ENCODE measurements at regions not wholly inside any gene's neighbourhood (a gene's known extent, or its start where the extent isn't known, plus 50 kb on each side); places are given as distances from the start of the nearest gene placed in this dataset.

DNA sequence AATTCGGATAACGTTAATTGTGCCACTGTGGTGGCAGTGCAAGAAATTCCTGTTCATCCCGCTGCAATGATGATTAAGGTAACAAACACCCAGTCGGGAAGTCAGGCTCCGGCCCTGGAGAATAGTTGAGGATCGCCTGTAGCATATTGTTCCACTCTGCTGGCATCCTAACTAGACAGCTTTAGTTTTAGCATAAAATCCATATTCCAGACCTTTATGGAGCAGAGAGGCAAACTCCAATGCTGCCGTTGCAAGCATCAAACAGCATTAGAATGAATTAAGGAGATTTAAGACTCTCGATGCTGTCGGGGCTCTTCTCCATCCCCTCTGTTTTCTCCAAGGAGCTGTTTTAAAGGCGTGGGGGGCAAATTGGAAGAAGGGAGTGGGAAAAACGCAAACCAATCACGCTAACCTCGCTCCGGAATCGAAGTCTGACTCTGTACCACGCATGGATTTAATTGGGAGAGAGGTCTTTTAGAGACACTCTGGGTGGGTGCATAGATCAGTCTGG lies 660.4 kb downstream of the VRK1 start:
- DNase-seq, result no peak

DNA sequence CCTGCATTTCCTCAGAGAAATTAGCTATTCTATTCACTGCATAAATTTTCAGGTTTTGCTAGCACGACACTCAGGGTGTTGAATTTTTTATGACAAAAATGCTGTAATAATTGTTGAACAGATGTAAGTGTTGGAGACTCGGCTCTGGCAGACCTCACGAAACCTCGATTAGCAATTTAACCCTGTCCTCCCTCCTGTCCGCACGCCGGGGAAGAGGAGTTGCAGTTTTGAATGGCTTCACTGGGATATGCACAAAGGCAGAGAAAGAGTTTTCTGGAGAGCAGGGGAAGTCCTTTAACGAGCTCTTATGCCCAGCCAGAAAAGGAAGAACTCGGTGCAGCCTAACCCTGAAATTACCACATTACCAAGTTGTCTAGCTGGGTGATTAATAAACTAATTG lies 661.1 kb downstream of the VRK1 start:
- DNase-seq, result no peak

DNA sequence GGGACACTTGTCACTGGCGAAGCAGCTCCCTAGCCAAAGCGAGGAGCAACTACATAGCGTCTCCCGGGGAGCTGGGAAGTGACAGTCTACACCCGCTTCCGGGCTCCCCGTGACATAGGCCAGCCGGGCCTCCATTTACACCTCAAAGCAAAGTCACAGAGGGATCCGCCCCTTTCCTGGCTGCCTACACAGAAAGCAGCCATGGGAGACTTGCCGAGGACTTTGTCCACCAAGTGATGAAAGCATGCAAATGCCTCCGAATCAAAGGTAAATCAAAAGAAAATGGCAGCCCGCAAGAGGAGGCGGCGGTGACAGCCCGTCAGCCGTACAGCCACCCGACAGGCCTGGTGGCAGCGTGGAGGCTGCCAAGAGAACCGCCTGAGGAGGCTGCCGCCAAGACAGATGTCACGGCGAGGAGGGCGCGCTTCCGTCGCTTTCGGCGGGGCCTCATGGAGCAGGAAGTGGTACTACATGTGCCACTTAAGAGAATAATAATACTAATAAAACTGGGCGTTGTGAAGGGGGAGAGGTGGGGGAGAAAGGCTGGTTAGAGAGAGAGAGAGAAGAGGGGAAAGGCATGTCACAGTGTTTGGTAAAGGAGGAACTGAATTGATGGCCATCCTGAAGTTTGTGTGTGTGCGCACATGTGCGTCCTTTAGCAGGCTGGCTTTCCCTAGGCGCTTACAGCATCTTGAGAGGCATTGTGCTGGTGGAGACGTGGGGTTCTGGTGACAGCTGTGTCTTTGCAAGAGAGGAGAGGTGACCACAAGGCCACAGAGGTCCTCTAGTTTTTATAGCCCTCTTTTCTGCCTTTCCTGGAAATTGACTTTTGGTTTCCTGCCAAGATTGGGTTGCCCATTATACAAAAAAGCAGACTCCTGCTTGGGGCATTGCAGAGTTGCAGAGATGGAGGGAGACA lies 661.7 kb downstream of the VRK1 start:
- DNase-seq, result no peak

DNA sequence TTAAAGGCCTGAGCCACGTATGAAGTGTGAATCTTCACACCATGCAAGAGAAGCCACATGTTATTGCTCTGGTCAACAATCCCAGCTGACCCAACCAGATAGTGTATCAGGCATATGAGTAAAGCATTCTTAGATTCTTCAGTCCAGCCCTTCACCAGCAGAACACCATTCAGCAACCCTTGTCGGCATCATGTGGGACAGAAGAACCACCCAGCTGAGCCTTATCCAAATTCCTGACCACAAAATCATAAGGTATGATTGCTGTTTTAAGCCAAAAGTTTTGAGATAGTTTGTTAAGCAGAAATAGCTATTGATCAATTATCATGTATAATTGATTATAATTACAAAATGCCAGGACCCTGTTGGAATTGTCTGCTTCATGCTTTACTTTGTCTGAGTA lies 664.9 kb downstream of the VRK1 start:
- DNase-seq, result no peak

DNA sequence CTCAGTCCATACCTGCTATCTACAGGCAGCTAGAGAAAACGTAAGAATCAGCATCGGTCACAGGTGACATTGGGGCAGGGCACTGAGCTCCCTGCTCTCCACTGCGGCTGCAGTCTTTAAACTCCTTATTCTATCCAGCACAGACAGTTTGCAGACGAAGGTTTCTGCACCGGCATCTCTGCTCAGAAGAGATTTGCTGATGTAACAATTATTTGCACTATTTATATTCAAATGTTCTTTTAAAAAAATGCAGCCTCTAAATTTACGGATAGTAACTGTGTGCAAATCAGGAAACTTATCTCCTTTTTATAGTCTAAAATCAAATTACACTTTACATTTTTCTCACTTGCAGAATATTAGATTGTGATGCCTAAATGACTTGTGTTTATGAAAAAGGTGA lies 671.0 kb downstream of the VRK1 start:
- DNase-seq, result no peak

DNA sequence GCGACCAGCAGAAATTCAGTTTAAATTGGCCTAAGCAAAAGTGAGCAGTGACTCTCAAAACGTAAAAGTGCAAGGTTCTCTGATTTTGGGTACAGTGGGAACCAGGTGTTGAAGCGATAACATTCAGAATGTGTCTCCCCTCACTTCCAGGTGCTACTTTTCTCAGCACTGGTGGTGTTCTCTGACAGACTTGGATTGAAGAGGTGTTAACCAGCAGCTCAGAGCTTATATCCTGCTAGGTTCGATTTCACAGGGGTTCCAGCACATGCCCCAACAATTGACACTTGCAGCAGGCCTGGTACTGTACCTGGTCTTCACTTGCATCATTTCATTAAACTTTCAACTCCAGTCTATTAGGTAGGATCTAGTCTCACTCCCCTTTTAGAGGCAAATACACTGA lies 680.2 kb downstream of the VRK1 start:
- DNase-seq, result no peak

DNA sequence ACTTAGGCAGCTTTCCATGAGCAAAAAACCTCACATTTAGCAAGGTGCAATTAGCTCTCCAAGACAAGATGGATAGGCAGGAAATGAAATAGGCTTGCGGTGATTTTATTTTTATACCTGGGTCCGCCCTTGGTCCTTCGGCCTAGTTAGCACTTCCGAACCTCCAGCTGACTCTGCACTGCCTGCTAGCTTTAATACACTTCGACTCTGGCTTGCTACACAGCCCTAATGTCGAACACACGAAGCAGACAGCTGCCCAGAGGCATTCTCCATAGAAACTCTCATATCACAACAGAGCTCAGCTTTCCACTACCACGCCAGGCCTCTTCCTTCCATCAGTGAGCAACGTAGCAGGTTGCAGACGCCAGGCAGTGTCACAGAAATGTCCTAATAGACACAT lies 688.0 kb downstream of the VRK1 start:
- no peak for DNase-seq

DNA sequence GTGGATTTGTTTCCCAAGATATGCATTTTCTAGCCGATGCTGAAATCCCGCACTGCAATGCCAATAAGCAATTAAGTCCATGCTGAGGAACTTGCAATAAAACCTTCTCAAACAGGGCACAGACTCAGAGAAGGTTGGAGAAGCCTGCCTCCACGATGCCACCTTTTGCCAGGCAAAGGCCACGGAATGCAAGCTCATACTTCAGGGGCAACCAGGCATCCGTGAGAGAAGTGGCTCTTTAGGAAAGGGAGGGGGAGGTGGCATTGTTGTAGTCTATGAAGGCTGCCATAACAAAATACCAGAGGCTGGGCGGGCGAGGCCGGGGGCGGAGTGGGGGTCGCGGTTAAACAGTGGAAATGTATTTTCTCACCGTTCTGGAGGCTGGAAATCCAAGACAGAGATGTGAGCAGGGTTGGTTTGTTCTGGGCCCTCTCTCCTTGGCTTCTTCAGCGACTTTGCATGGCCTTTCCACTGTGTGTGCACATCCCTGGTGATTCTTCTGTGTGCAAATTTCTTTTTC lies 689.5 kb downstream of the VRK1 start:
- DNase-seq, result no peak

DNA sequence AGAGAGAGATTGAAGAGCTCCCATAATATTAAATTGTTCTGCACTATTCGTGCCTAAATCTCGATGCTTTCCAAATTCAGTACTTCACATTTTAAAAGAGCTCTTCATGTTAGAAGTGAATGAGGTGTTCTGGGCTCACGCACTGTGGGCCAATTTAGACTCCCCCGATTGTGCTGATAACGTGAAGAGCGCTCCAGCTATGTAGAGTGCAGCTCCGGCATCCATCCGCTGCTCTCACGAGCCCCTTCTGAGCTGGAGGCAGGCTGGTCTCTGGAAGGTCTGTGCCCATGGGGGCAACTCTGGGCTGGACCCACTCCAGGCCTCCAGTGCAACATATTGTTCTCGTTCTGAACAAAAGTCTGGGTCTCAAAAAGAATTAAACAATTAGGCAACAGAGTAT lies 692.6 kb downstream of the VRK1 start:
- no peak for DNase-seq

DNA sequence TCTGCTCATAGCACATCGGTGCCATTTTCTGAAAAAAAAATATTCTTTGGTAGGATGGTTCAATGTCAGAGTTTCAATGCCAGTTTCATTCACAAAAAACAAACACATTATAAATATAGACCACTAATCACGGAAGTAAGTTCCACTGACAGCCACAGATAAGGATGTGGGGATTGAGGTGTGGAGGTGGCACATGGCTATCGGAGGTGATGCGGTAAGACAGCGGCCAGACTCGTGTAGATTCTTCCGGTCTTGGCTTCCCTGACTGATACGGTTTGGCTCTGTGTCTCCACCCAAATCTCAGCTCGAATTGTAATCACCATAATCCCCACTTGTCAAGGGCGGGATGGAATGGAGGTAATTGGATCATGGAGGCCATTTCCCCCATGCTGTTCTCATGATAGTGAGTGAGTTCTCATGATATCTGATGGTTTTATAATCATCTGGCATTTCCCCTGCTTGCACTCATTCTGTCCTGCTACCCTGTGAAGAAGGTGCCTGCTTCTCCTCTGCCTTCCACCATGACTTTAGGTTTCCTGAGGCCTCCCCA lies 693.4 kb downstream of the VRK1 start:
- no peak for DNase-seq

DNA sequence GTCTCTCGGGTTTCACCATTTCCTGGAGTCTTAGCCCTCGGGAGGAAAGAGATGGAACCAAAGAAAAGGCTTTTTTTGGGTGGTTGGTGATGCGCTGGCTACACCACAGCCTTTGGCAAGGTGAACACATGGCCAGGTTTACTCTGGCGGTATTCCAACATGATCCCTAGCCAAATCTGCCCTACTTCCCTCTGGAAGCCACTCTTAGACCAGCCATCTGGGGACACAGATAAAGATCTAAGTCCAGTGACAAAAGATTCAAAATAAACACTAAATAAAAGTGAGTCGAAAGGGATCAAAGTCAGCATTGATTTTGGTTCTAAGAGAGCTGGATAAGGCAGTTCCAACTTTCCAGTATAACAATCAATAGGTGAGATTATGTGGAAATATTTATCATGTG lies 694.5 kb downstream of the VRK1 start:
- DNase-seq, result no peak

DNA sequence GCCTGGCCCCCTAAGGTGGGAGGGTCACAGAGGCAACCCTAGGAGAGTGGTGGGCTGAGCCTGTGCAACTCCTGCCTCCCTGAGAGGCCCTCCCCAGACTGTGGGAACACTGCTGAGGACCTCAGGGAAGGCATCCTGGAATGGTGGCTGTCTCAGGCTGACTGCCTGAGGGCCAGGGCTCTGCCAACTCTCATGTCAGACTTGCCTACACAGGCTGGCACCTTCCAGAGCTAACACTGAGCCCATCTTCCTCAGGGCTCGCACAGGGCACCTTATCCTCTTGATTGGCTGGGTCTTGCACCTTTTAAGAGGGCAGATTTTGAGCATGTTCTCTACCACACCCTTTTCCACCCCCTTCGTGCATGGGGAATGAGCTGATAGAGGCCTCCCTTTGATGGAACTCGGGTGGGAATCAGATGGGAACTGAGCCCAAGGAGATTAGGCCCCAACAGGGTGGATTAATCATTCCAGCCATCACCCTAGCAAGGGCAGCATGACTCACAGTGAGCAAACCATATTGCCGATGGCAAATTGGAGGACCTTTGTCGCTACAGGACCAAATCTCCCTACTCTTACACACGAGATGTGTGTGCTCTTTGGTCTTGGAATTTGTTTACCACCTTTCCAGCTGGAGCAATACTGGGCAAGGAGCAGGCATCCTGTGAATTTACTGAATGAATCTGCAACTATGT lies 702.8 kb downstream of the VRK1 start:
- DNase-seq, result no peak

DNA sequence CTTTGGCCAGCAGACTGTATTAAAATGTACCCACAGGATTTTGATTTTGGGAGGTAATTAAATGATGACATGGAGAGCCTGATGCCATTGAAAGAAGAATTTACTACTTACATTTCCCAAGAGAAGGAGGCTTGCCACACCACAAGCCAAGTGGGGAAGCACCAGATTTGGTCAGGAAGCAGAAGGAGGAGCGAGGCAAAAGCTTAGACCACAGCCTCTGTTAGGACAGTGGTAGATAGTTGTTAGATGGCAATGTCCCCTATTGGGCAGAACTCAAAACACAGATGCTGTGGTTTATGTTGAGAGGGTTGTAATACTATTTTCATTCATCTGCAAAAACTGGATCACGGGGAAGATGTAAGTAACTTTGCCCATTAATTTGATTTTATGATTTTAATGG lies 709.4 kb downstream of the VRK1 start:
- DNase-seq, result no peak

DNA sequence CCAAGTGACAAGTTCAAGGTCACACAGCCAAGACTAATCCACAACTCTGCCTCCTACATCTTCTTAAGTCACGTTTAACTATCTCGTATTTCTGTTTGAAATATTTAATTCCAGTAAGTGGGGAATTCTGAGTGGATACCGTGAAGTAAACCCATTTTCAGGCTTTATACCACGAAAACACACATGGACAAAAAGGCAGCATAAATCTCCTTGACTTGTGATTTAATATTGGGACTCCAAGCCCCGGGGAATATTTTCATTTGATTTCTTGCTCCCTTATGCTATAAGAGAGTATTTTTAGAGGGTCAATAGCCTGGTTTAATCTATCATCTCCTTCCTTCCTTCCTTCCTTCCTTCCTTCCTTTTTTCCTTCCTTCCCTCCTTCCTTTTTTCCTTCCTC lies 716.7 kb downstream of the VRK1 start:
- DNase-seq, result no peak

DNA sequence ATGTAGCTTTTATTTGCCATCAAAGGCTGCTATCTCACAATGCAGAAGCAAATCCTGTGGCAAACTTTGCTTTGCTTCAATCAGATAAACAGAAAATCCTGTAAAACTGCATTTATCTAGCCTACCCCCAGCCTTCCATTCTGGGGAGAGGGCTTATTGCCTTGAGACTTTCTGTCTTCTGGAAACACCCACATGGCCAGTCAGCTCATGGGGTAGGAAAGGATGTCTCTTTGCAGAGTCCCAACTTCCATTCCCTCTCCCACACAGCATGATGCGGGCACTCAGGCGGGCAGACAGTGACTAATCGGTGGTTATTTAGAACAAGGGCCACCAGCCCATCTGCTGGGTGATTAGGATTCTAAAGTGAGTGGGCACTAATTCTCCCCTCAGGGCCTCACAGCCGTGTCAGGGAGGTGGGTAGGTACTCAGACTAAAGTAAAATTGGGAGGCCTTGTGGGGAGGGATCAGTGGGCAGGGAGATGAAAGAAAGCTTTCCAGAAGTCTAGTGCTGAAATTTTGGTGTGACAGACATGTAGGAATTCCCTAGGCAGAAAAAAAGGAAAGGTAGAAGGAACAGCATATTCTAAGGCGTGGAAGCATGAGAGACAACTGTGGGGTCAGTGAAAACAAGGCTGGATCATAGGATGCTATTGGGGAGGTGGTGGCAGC lies 720.5 kb downstream of the VRK1 start:
- no peak for DNase-seq

DNA sequence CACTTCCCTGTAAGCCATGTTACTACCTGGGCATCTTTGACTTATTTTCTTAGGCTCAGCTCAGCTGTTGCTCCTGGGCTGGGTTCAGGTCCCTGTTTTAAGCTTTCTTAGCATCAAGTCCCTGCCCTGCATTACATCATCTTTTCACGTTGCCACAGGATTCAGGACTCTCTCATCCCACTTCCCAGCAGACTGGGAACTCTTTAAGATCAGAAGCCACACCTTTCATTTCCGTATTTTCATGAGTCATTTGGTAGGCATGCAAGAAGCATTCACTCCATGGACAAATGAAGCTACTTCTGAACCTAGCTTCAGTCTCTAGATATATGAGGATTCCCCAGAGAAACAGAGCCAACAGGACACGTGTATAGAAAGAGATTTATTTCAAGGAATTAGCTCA lies 726.8 kb downstream of the VRK1 start:
- no peak for DNase-seq

DNA sequence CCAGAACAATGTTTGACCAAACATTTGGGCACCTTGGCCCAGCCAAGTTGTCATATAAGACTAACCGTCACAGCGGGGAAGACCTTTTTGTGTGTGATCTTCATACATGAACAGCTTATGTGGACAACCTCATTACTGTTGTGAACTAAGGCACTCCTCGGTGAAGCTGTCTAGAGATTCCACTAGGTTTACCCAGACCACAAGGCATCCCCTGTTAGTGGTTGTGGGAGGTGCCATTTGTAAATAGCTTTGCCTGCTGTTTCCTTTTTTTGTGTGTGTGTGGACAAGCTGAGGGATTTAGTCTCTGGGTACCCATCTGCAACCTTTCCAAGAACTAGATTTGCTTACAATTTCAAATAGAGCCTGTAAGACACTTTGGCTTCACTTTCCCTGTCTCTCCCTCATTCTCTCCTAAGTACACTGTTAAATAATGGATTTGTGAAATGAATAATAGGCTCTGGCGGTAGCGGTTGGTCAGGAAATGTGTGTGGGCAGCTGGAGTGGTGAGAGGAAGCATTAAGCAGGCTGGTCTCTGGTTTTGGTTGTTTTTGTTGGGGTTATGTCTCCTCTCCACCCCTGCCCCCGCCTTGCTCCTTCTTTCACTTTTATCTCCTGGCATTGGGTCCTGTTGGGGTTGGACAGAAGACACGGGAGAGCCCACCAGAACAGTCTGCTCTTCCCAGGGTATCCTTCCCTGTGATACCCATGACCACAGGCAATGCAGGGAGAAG lies 727.6 kb downstream of the VRK1 start:
- no peak for DNase-seq

DNA sequence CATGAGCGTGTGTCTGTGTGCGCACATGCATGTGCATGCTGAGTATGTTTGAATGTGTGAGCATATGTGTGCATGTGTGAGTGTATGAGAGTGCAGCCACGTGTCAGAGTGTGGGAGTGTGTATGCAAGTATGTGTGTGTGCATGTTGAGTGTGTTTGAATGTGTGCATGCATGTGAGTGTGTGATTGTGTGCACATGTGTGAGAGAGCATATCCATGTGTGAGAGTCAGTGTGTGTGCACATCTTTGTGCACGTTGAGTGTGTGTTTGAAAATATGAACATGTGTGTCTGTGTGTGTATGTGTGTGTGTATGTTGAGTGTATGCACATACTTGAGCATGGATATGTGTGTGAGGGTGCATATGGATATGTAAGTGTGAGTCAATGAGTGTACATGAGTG lies 730.8 kb downstream of the VRK1 start:
- no peak for DNase-seq

DNA sequence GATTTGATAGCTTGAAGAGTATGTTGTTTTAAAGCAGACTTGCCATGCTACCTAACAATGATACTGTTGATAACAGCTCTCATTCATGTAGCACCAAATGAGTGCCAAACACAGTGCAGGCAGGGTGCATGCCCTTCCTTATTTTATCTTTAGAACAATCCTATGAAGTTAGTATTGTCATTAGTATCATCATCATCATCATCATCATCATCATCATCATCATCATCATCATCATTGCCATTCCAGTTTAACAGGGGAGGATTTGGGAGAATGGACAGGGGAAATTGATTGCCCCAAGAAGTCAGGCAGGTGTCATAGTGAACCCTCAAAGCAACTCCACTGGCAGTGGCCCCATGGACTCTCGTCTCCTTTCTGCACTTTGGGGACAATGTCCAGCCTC lies 734.9 kb downstream of the VRK1 start:
- DNase-seq, result no peak

DNA sequence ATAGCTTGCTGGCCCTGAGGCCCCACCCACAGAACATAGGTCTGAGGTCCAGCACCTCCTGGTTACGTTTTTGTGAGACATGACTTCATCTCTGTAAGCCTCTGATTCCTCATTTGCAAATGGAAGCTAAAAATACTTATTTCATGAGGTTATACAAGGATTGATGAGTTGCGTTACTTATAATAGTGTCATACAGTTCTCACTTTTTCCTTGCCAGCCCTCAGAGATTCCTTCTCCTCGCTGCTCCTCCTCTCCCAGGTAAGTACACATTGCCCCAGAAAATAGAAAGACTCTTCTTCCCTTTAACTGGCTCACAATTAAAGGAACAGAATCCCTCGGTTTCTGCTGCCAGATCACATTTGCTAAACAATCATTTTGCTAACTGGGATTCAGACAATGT lies 739.2 kb downstream of the VRK1 start:
- DNase-seq, result no peak

DNA sequence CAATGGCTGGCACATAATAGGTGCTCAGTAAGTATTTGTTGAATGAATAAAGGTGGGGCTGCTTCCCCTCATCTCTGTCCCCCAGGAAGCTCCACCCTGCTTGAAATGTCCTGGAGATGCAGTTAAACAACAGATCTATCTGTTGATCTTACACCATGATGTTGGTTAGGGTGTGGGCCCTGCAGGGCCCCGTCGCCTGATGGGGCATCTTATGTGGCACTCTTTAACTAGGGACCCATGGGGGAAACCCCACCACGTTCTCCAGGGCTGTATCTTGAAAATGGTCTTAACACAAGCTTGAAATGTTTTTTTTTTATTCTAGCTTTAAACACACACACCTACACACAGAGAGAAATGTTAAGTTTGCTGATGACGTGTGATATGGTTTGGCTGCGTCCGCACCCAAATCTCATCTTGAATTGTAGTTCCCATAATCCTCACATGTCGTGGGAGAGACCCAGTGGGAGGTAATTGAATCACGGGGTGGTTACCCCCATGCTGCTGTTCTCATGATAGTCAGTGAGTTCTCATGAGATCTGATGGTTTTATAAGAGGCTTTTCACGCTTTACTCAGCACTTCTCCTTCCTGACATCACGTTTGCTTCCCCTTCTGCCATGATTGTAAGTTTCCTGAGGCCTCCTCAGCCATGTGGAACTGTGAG lies 741.7 kb downstream of the VRK1 start:
- no peak for DNase-seq

DNA sequence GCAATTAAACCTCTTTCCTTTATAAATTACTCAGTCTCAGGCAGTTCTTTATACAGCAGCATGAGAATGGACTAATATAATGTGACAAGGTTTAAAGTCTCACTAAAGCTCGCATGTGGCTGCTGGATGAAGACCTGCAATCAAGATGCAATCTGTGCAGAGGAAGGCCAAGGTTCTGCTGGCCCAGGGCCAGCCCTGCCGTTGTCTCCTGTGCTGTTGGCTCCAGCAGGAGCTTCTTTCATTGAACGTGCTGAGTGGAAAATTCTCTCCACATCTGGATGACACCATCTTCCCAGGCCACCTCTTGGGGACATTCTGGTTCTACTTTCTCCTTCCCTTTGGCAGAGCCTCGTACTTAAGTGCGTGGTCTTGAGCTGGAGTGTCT lies 742.2 kb downstream of the VRK1 start:
- DNase-seq, result no peak

Data from NCI-H446 treated with DMSO at 0.1 percent for 48 hours (cell line).